Liver (tissue), 8 donors: ENCODE measurements at regions not wholly inside any gene's neighbourhood (a gene's known extent, or its start where the extent isn't known, plus 50 kb on each side); places are given as distances from the start of the nearest gene placed in this dataset.

Experiments
- DNase-seq: peaks from one replicate; pipeline ENCODE4 v3.0.0-alpha.2; 2017; ENCODE audit warnings: low spot score
- H3K27ac ChIP-seq, 2 donors: one replicate each; pipeline ENCODE4 v1.7.0; 2013; ENCODE audit warnings: inconsistent platforms in 2 of 2, low read length in 2 of 2, control low read depth in 1 of 2, low read depth in 1 of 2, mild to moderate bottlenecking in 1 of 2
- H3K27me3 ChIP-seq, 4 donors: one replicate each; pipeline versions ENCODE4 v1.6.1 to v1.7.0; 2013; ENCODE audit warnings: low read length in 3 of 4, inconsistent platforms in 1 of 4, mild to moderate bottlenecking in 1 of 4, moderate library complexity in 1 of 4; ENCODE audit not compliant: control insufficient read depth in 4 of 4, insufficient read depth in 4 of 4
- H3K36me3 ChIP-seq, 4 donors: one replicate each; pipeline versions ENCODE4 v1.6.1 to v1.7.0; 2013; ENCODE audit warnings: low read length in 3 of 4, mild to moderate bottlenecking in 3 of 4, low read depth in 1 of 4, moderate library complexity in 1 of 4; ENCODE audit not compliant: control insufficient read depth in 4 of 4, insufficient read depth in 3 of 4
- H3K4me1 ChIP-seq, 4 donors: one replicate each; pipeline versions ENCODE4 v1.6.1 to v1.7.0; 2013; ENCODE audit warnings: low read length in 3 of 4, mild to moderate bottlenecking in 3 of 4, moderate library complexity in 1 of 4; ENCODE audit not compliant: control insufficient read depth in 4 of 4, insufficient read depth in 4 of 4
- H3K4me3 ChIP-seq, 3 donors: one replicate each; pipeline versions ENCODE4 v1.6.1 to v1.7.0; 2013; ENCODE audit warnings: low read length in 3 of 3, control low read depth in 1 of 3, low read depth in 1 of 3, mild to moderate bottlenecking in 1 of 3
- H3K9ac ChIP-seq, 2 donors: one replicate each; pipeline ENCODE4 v1.7.0; 2013; ENCODE audit warnings: low read length in 2 of 2, mild to moderate bottlenecking in 2 of 2, moderate library complexity in 2 of 2, control low read depth in 1 of 2, low read depth in 1 of 2
- H3K9me3 ChIP-seq, 4 donors: one replicate each; pipeline versions ENCODE4 v1.6.1 to v1.7.0; 2013; ENCODE audit warnings: low read length in 3 of 4; ENCODE audit not compliant: control insufficient read depth in 4 of 4
- ATF3 ChIP-seq: IDR thresholded peaks from 2 replicates; pipeline ENCODE4 v1.6.1; 2016; ENCODE audit warnings: antibody characterized with exemption
- CTCF ChIP-seq: fragments of 150-350 bp; IDR thresholded peaks from 2 replicates; pipeline ENCODE4 v1.5.1; 2017; ENCODE audit warnings: improper control_type of control experiment, low read depth, low read length; ENCODE audit not compliant: missing input control
- FOXA1 ChIP-seq: IDR thresholded peaks from 2 replicates; pipeline ENCODE4 v1.6.1; 2016; ENCODE audit warnings: antibody characterized with exemption
- GABPA ChIP-seq, 2 donors: IDR thresholded peaks in 1 of 2; conservative IDR thresholded peaks in 1 of 2; 2 replicates each; pipeline ENCODE4 v1.6.1; 2016; ENCODE audit warnings: antibody characterized with exemption in 2 of 2, mild to moderate bottlenecking in 1 of 2, moderate library complexity in 1 of 2
- HNF4G ChIP-seq: IDR thresholded peaks from 2 replicates; pipeline ENCODE4 v1.6.1; 2016; ENCODE audit warnings: antibody characterized with exemption
- NR2F2 ChIP-seq: IDR thresholded peaks from 2 replicates; pipeline ENCODE4 v1.6.1; 2016; ENCODE audit warnings: antibody characterized with exemption
- RAD21 ChIP-seq, 2 donors: IDR thresholded peaks; 2 replicates each; pipeline ENCODE4 v1.6.1; 2016; ENCODE audit warnings: antibody characterized with exemption in 2 of 2, mild to moderate bottlenecking in 2 of 2
- RXRA ChIP-seq, 2 donors: IDR thresholded peaks; 2 replicates each; pipeline ENCODE4 v1.6.1; 2017 to 2018; ENCODE audit warnings: antibody characterized with exemption in 2 of 2, mild to moderate bottlenecking in 1 of 2
- SP1 ChIP-seq: IDR thresholded peaks from 2 replicates; pipeline ENCODE4 v1.6.1; 2018; ENCODE audit warnings: antibody characterized with exemption, mild to moderate bottlenecking
- TAF1 ChIP-seq: conservative IDR thresholded peaks from 2 replicates; pipeline ENCODE4 v1.6.1; 2016; ENCODE audit warnings: antibody characterized with exemption, mild to moderate bottlenecking
- YY1 ChIP-seq: IDR thresholded peaks from 2 replicates; pipeline ENCODE4 v1.6.1; 2016; ENCODE audit warnings: antibody characterized with exemption, mild to moderate bottlenecking
- WGBS: extraction: QIAGEN DNeasy Blood & Tissue Kit; methylation state at CpG from one replicate; pipeline ENCODE4 v1.1.7; 2013; 5-methylcytosine and 5-hydroxymethylcytosine counted together
- TF ChIP-seq, protein P1 (sequence below): IDR thresholded peaks from 2 replicates; pipeline ENCODE4 v1.6.1; 2016; ENCODE audit warnings: antibody characterized with exemption, mild to moderate bottlenecking
- TF ChIP-seq, protein P2 (sequence below): IDR thresholded peaks from 2 replicates; pipeline ENCODE4 v1.6.1; 2016; ENCODE audit warnings: antibody characterized with exemption
- TF ChIP-seq, protein P3 (sequence below): IDR thresholded peaks from 2 replicates; pipeline ENCODE4 v1.6.1; 2016; ENCODE audit warnings: antibody characterized with exemption
- donor health status: healthy.
- donor health status: healthy.
- donor health status: healthy.
- donor health status: healthy.
- donor health status: healthy.

DNA sequence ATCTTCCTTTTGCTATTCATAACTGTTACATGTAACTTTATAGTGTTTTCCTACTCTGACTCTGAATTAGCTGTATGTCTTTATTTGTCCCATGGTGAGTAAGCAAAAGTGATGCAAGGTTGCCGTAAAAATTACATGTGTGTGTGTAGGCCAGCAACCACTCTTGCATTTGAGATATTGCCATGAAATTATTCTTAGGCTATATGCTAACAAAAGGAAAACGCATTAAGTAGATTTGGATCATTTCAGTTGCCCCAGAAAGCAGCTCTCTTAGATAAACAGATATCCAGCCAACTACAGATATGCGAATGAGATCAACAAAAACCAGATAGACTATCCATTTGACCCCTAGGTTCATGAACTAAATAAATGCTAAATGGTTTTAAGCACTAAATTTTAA lies 73.6 kb downstream of the CYLC2 start:
- WGBS = 46% methylated on average over 3 of the region's 3 CpGs
- Histone ChIP-seq H3K4me3 (no peak overlapping the region), H3K27me3 (no peaks in the 10 kb centered on the region), H3K36me3 (no peaks in the 10 kb centered on the region), H3K9me3 (no peaks in the 10 kb centered on the region), H3K27ac (no peak overlapping the region), H3K4me1 (no peaks in the 10 kb centered on the region), H3K9ac (no peak overlapping the region)
- DNase-seq = no peak
- TF ChIP-seq RAD21 (IDR thresholded peaks at IDR 0.05) (no peak), RXRA (IDR thresholded peaks at IDR 0.05) (no peak), NR2F2 (no peak), FOXA1 (no peak)
- TF ChIP-seq, protein P1, sequence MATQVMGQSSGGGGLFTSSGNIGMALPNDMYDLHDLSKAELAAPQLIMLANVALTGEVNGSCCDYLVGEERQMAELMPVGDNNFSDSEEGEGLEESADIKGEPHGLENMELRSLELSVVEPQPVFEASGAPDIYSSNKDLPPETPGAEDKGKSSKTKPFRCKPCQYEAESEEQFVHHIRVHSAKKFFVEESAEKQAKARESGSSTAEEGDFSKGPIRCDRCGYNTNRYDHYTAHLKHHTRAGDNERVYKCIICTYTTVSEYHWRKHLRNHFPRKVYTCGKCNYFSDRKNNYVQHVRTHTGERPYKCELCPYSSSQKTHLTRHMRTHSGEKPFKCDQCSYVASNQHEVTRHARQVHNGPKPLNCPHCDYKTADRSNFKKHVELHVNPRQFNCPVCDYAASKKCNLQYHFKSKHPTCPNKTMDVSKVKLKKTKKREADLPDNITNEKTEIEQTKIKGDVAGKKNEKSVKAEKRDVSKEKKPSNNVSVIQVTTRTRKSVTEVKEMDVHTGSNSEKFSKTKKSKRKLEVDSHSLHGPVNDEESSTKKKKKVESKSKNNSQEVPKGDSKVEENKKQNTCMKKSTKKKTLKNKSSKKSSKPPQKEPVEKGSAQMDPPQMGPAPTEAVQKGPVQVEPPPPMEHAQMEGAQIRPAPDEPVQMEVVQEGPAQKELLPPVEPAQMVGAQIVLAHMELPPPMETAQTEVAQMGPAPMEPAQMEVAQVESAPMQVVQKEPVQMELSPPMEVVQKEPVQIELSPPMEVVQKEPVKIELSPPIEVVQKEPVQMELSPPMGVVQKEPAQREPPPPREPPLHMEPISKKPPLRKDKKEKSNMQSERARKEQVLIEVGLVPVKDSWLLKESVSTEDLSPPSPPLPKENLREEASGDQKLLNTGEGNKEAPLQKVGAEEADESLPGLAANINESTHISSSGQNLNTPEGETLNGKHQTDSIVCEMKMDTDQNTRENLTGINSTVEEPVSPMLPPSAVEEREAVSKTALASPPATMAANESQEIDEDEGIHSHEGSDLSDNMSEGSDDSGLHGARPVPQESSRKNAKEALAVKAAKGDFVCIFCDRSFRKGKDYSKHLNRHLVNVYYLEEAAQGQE = no peak

DNA sequence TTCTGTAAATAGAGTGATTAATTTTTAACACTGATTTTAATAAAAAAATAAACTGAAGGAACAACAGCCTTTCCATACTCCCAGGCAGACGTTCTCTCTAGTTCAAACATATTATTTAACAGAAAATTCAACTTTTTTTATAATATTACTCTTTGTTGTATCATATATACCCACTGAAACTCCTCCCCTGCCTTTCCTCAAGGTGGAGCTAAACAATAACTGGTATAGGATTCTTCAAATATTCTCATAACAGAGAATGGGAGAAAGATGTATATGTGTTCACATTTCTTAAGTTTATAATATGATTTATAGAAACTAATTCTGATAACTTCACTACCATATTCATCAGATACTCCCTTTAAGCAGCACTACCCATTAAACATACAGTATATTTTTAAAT lies 83.4 kb downstream of the CYLC2 start:
- no peak overlapping the region for H3K9ac ChIP-seq
- no peaks in the 10 kb centered on the region for H3K4me1 ChIP-seq
- H3K27ac ChIP-seq = no peak overlapping the region
- no peaks in the 10 kb centered on the region for H3K27me3 ChIP-seq
- WGBS = 20% methylated on average over 1 of the region's 1 CpG
- no peaks in the 10 kb centered on the region for H3K36me3 ChIP-seq
- H3K4me3 ChIP-seq = no peak overlapping the region
- no peak for TF ChIP-seq ATF3
- TF ChIP-seq RXRA (IDR thresholded peaks at IDR 0.05) = no peak
- TF ChIP-seq RAD21 (IDR thresholded peaks at IDR 0.05) = no peak
- TF ChIP-seq, protein P2, sequence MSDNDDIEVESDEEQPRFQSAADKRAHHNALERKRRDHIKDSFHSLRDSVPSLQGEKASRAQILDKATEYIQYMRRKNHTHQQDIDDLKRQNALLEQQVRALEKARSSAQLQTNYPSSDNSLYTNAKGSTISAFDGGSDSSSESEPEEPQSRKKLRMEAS = no peak
- TF ChIP-seq GABPA (IDR thresholded peaks at IDR 0.05 in 1 of 2, conservative IDR thresholded peaks at IDR 0.05 in 1 of 2) = no peak
- no peak for TF ChIP-seq TAF1
- TF ChIP-seq, protein P3, sequence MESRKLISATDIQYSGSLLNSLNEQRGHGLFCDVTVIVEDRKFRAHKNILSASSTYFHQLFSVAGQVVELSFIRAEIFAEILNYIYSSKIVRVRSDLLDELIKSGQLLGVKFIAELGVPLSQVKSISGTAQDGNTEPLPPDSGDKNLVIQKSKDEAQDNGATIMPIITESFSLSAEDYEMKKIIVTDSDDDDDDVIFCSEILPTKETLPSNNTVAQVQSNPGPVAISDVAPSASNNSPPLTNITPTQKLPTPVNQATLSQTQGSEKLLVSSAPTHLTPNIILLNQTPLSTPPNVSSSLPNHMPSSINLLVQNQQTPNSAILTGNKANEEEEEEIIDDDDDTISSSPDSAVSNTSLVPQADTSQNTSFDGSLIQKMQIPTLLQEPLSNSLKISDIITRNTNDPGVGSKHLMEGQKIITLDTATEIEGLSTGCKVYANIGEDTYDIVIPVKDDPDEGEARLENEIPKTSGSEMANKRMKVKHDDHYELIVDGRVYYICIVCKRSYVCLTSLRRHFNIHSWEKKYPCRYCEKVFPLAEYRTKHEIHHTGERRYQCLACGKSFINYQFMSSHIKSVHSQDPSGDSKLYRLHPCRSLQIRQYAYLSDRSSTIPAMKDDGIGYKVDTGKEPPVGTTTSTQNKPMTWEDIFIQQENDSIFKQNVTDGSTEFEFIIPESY = no peak
- no peak for TF ChIP-seq HNF4G
- no peak for TF ChIP-seq CTCF
- TF ChIP-seq SP1 = no peak
- TF ChIP-seq NR2F2 = no peak
- no peak for TF ChIP-seq YY1
- H3K9me3 ChIP-seq = no peaks in the 10 kb centered on the region
- DNase-seq = no peak
